ENCODE measurements at regions not wholly inside any gene's neighbourhood (a gene's known extent, or its start where the extent isn't known, plus 50 kb on each side); places are given as distances from the start of the nearest gene placed in this dataset.

DNA sequence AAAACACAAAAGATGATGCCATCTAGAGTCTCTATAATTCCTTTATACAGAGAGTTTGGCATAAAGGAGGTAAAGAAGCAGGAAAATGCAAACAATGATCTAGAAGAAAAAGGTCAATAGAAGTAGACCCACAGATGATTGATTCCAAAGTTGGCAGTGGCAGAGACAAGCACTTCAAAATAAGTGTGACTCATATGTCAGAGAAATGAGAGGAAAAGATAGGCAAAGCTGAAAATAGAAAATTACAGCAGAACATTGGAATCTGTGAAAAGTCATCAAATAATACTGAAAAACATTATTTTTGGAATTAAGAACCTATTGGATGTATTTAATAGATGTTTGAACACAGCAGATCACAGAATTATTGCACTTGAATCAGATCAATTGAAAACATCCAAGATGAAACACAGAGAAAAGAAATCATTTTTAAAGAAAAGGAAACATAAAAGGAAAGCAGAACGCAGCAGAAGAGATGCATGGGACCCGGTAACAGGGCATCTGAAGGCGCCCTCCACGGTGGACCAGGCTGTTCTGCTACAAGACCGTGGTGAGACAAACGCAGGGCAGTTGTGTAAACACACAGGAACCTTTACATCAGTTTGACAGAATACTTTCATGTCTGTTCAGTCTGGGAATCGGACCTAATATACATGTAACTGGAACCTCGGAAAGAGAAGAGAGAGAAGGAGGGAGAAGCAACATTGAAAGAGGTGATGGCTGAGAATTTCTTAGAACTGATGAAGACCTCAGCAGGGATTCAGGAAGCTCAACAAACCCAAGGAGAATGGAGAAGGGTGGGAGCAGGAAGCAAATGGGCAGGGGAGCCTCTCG lies 74.6 kb upstream of the GPC1 start:
- in situ Hi-C loops (cut with MboI; ENCODE audit: low pct_unique_long_range_greater_than_20kb, low sequenced_read_pairs, unreplicated experiment) = no loop called here
- TF ChIP-seq, protein P1, sequence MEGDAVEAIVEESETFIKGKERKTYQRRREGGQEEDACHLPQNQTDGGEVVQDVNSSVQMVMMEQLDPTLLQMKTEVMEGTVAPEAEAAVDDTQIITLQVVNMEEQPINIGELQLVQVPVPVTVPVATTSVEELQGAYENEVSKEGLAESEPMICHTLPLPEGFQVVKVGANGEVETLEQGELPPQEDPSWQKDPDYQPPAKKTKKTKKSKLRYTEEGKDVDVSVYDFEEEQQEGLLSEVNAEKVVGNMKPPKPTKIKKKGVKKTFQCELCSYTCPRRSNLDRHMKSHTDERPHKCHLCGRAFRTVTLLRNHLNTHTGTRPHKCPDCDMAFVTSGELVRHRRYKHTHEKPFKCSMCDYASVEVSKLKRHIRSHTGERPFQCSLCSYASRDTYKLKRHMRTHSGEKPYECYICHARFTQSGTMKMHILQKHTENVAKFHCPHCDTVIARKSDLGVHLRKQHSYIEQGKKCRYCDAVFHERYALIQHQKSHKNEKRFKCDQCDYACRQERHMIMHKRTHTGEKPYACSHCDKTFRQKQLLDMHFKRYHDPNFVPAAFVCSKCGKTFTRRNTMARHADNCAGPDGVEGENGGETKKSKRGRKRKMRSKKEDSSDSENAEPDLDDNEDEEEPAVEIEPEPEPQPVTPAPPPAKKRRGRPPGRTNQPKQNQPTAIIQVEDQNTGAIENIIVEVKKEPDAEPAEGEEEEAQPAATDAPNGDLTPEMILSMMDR (IDR thresholded peaks at IDR 0.05; ENCODE audit: extremely low read depth, insufficient read depth, missing control alignments) = no peak
- no peak for DNase-seq (ENCODE audit: low spot score)

DNA sequence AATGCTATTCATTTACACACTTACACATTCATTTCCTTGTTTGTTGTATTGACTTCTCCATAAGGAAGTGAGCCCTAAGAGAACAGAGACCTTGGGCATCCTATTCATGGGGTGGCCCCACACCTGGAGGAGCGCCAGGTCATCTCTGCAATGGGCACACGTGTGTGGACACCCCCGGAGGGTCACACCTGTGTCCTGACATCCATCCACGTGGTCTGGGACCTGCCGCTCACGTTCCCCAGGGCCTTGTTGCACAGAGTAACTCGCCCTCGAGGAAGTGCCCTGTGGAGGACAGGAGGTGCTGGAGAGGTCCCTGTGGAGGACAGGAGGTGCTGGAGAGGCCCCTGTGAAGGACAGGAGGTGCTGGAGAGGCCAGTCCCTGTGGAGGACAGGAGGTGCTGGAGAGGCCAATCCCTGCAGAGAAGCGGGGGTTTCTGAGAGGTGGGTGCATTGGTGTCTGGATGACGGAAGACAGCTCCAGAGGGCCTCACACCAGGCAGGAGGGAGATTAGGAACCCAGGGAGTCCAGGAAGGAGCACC lies 73.2 kb upstream of the GPC1 start:
- in situ Hi-C loops (cut with MboI; ENCODE audit: low pct_unique_long_range_greater_than_20kb, low sequenced_read_pairs, unreplicated experiment) = no loop called here
- TF ChIP-seq, protein P1 (IDR thresholded peaks at IDR 0.05; ENCODE audit: extremely low read depth, insufficient read depth, missing control alignments) = no peak

DNA sequence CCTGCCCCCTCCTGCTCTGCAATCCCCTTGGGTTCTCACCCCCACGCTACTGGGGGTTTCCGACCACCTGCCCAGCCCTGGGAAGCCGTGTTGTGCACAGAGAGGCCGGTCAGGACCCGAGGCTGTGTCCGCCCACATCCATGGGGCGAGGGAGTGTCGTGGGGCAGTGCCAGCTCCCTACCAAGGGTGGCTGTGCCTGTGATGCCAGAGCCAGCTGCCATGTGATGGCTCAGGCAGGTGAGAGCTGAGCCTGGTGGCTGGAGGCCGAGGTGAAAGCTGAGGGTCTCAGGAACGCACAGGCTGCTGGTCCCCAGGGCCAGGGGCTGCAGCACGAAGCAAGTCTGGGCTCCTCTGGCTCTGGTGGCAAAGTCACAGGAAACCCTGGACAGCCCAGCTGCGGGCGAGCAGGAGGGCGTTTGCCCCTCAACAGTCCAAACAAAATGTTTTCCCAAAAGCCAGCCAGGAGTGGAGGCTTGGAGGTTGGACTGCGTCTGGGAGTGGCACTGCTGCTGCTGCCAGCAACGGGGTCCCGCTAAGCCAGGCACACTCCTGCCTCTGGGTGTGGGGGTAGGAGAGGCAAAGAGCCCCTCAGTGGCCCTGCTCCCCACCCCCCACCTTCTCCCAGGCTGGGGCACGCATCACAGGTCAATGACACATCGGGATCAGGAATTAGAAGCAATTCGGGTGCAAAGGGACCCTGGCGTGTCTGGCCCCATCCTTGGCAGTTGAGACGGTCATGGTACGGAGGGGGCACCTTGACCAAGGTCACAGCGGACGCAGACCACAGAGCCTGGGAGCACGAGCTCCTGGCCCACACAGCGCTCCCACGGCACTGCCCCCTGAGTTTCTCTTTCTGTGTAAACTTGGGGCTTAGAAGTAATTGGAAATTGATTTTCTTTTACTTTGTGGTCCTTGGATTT lies 72.4 kb upstream of the GPC1 start:
- in situ Hi-C loops (cut with MboI; ENCODE audit: low pct_unique_long_range_greater_than_20kb, low sequenced_read_pairs, unreplicated experiment) = no loop called here

More for the DNA sequence above, 73.2 kb upstream of the GPC1 start:
- DNase-seq (ENCODE audit: low spot score) = no peak

GRCh38 chr2:240363746-240364581 lies 71.5 kb upstream of the GPC1 start:
- in situ Hi-C loops (cut with MboI; ENCODE audit: low pct_unique_long_range_greater_than_20kb, low sequenced_read_pairs, unreplicated experiment) = no loop called here
- no peak for DNase-seq (ENCODE audit: low spot score)
- TF ChIP-seq, protein P1 (IDR thresholded peaks at IDR 0.05; ENCODE audit: extremely low read depth, insufficient read depth, missing control alignments) = no peak

More for the DNA sequence above, 72.4 kb upstream of the GPC1 start:
- DNase-seq (ENCODE audit: low spot score) = no peak
- TF ChIP-seq, protein P1 (IDR thresholded peaks at IDR 0.05; ENCODE audit: extremely low read depth, insufficient read depth, missing control alignments) = no peak

- in situ Hi-C loops (cut with MboI; ENCODE audit: low pct_unique_long_range_greater_than_20kb, low sequenced_read_pairs, unreplicated experiment) = no loop called here
Observed at GRCh38 chr2:240364582-240364960, 70.9 kb upstream of the GPC1 start.

More at GRCh38 chr2:240364582-240364960, 70.9 kb upstream of the GPC1 start:
- TF ChIP-seq, protein P1 (IDR thresholded peaks at IDR 0.05; ENCODE audit: extremely low read depth, insufficient read depth, missing control alignments) = no peak
- no peak for DNase-seq (ENCODE audit: low spot score)
